ENCODE measurements at regions not wholly inside any gene's neighbourhood (a gene's known extent, or its start where the extent isn't known, plus 50 kb on each side); places are given as distances from the start of the nearest gene placed in this dataset.

GRCh38 chr3:132242790-132243189, 74.4 kb upstream of the ACP3 start:
- Histone ChIP-seq H3K4me3 (replicated peaks in 1 of 2; ENCODE audit: low read depth in 1 of 2, low read length in 2 of 2) (no peak overlapping the region), H4K20me1 (ENCODE audit: insufficient read depth) (no peaks in the 10 kb centered on the region), H2AFZ (ENCODE audit: low read depth, low read length, poor library complexity, severe bottlenecking) (no peak overlapping the region), H3K27ac (ENCODE audit: low read depth, low read length) (no peak overlapping the region), H3K79me2 (ENCODE audit: insufficient read depth, low read length) (no peaks in the 10 kb centered on the region), H3K4me2 (ENCODE audit: low read length) (no peak overlapping the region), H3K9me2 (ENCODE audit: insufficient read depth) (no peaks in the 10 kb centered on the region), H3K36me3 (ENCODE audit: control insufficient read depth in 1 of 2, insufficient read depth in 2 of 2, low read length in 2 of 2) (no peaks in the 10 kb centered on the region), H3K9ac (ENCODE audit: low read length) (no peak overlapping the region), H3K9me3 (ENCODE audit: control insufficient read depth in 1 of 2, insufficient read depth in 1 of 2, low read depth in 1 of 2, low read length in 2 of 2) (no peaks in the 10 kb centered on the region), H3K4me1 (ENCODE audit: control insufficient read depth in 1 of 2, insufficient read depth in 2 of 2, low read length in 2 of 2) (no peaks in the 10 kb centered on the region), H3K27me3 (ENCODE audit: insufficient read depth, low read length) (no peaks in the 10 kb centered on the region)
- no peak for TF ChIP-seq ELF1 (IDR thresholded peaks at IDR 0.05; ENCODE audit: borderline replicate concordance, low read depth)
- no peak for TF ChIP-seq MAX (IDR thresholded peaks at IDR 0.05)
- no peak for TF ChIP-seq EZH2phosphoT487 (IDR thresholded peaks at IDR 0.05; ENCODE audit: borderline replicate concordance)
- no peak for TF ChIP-seq ATF3 (IDR thresholded peaks at IDR 0.05)
- no peak for TF ChIP-seq EZH2 (IDR thresholded peaks at IDR 0.05)
- no peak for TF ChIP-seq CBX3 (IDR thresholded peaks at IDR 0.05; ENCODE audit: low read depth)
- no peak for TF ChIP-seq FOSL1 (IDR thresholded peaks at IDR 0.05; ENCODE audit: low read depth)
- TF ChIP-seq CEBPB (IDR thresholded peaks at IDR 0.05; ENCODE audit: low read depth) = no peak
- no peak for TF ChIP-seq SIN3A (IDR thresholded peaks at IDR 0.05; ENCODE audit: low read depth)
- no peak for TF ChIP-seq ZBTB33 (IDR thresholded peaks at IDR 0.05; ENCODE audit: extremely low read depth, insufficient replicate concordance, low read length)
- TF ChIP-seq POLR2A (IDR thresholded peaks at IDR 0.05; ENCODE audit: borderline replicate concordance, extremely low read depth, insufficient read depth, insufficient read length) = no peak
- no peak for TF ChIP-seq YY1 (IDR thresholded peaks at IDR 0.05; ENCODE audit: extremely low read depth, insufficient replicate concordance, low read depth, low read length)
- no peak for TF ChIP-seq SP1 (IDR thresholded peaks at IDR 0.05; ENCODE audit: low read depth)
- TF ChIP-seq POLR2AphosphoS5 (IDR thresholded peaks at IDR 0.05; ENCODE audit: low read depth, low read length) = no peak
- no peak for ATAC-seq
- intact Hi-C loops (cut with micrococcal nuclease) = no loop called here
- no TSS peak for BruUV-seq (replicated peaks)
- ChIA-PET POLR2A (no interaction called here), CTCF (interaction anchor here (0.9 kb wide), 1 partner anchor 100 kb away, joined by 3 read pairs; no protein-coding TSS in a partner anchor), RAD21 (ENCODE audit: low non-redundant PET in 1 of 2, low total read pairs in 2 of 2, uncharacterized antibody in 2 of 2, unreplicated experiment in 2 of 2) (no interaction called here)
- no peak for DNase-seq (ENCODE audit: low read depth, low spot score)

Data from HCT116 (cell line).